GM23338 (cell line): ENCODE measurements at regions not wholly inside any gene's neighbourhood (a gene's known extent, or its start where the extent isn't known, plus 50 kb on each side); places are given as distances from the start of the nearest gene placed in this dataset.

Experiments
- ATAC-seq: fragments of 200-7000 bp; cut with Tn5 transposase; 3 replicates; pipeline ENCODE4 v1.9.1; 2020
- DNase-seq: peaks from one replicate; pipeline ENCODE4 v3.0.0-alpha.2; 2015; ENCODE audit warnings: low spot score
- H2AFZ ChIP-seq: fragments of 200-600 bp; sonication (generic); 2 replicates; pipeline ENCODE4 v1.8.0; 2016; ENCODE audit warnings: antibody characterized with exemption, mild to moderate bottlenecking, moderate library complexity
- H3F3A ChIP-seq: fragments of 200-600 bp; sonication (generic); replicated peaks from 2 replicates; pipeline ENCODE4 v1.8.0; 2017; ENCODE audit warnings: antibody characterized with exemption, mixed run types, low read depth
- H3K27ac ChIP-seq: fragments of 200-600 bp; sonication (generic); 2 replicates; pipeline ENCODE4 v1.6.1; 2016; ENCODE audit warnings: low read depth
- H3K27me3 ChIP-seq: fragments of 200-600 bp; sonication (generic); 2 replicates; pipeline ENCODE4 v1.8.0; 2016; ENCODE audit warnings: mild to moderate bottlenecking, mixed run types, moderate library complexity; ENCODE audit not compliant: insufficient read depth
- H3K36me3 ChIP-seq: fragments of 200-600 bp; sonication (generic); 2 replicates; pipeline ENCODE4 v1.8.0; 2016; ENCODE audit warnings: mild to moderate bottlenecking; ENCODE audit not compliant: insufficient read depth
- H3K4me1 ChIP-seq: fragments of 200-600 bp; sonication (generic); 2 replicates; pipeline ENCODE4 v1.8.0; 2016; ENCODE audit warnings: mild to moderate bottlenecking, moderate library complexity; ENCODE audit not compliant: insufficient read depth
- H3K4me2 ChIP-seq: fragments of 200-600 bp; sonication (generic); 2 replicates; pipeline ENCODE4 v1.7.1; 2017; ENCODE audit warnings: mixed run types
- H3K4me3 ChIP-seq: fragments of 200-600 bp; sonication (generic); 2 replicates; pipeline ENCODE4 v1.6.1; 2016; ENCODE audit warnings: mixed run types
- H3K79me2 ChIP-seq: fragments of 200-600 bp; sonication (generic); replicated peaks from 2 replicates; pipeline ENCODE4 v1.8.0; 2017; ENCODE audit warnings: mild to moderate bottlenecking; ENCODE audit not compliant: insufficient read depth
- H3K9me2 ChIP-seq: fragments of 200-600 bp; sonication (generic); 2 replicates; pipeline ENCODE4 v1.8.0; 2017; ENCODE audit not compliant: insufficient read depth
- H4K20me1 ChIP-seq: fragments of 200-600 bp; sonication (generic); replicated peaks from 2 replicates; pipeline ENCODE4 v1.8.0; 2017; ENCODE audit warnings: mild to moderate bottlenecking; ENCODE audit not compliant: insufficient read depth
- H3K27ac Mint-ChIP-seq: 2 replicates; pipeline ENCODE4 v1.8.0; 2020; ENCODE audit warnings: inconsistent platforms, mild to moderate bottlenecking, moderate library complexity, mixed read lengths
- H3K27me3 Mint-ChIP-seq: 3 replicates; pipeline ENCODE4 v1.8.0; 2022; ENCODE audit warnings: low read depth, mild to moderate bottlenecking, moderate library complexity, mixed read lengths, inconsistent platforms; ENCODE audit not compliant: insufficient read depth, poor library complexity
- H3K36me3 Mint-ChIP-seq: 3 replicates; pipeline ENCODE4 v1.8.0; 2021; ENCODE audit warnings: low read depth, mild to moderate bottlenecking, inconsistent platforms, moderate library complexity, mixed read lengths
- H3K4me1 Mint-ChIP-seq: 3 replicates; pipeline ENCODE4 v1.8.0; 2020; ENCODE audit warnings: mild to moderate bottlenecking, inconsistent platforms, mixed read lengths
- H3K4me3 Mint-ChIP-seq: 3 replicates; pipeline ENCODE4 v1.8.0; 2021; ENCODE audit warnings: moderate library complexity, mild to moderate bottlenecking, inconsistent platforms, mixed read lengths
- H3K9me3 Mint-ChIP-seq: 3 replicates; pipeline ENCODE4 v1.8.0; 2020; ENCODE audit warnings: moderate library complexity, mild to moderate bottlenecking, inconsistent platforms, mixed read lengths
- POLR2AphosphoS5 ChIP-seq: IDR thresholded peaks from 2 replicates; pipeline ENCODE4 v1.6.1; 2016; ENCODE audit warnings: antibody characterized with exemption, low read depth
- STAT1 ChIP-seq: IDR thresholded peaks from one replicate; pipeline ENCODE4 v1.6.1; 2016; ENCODE audit warnings: antibody characterized with exemption; ENCODE audit not compliant: unreplicated experiment
- ZNF114 ChIP-seq: fragments of 250-450 bp; sonication (Bioruptor Pico); IDR thresholded peaks from 2 replicates; pipeline ENCODE4 v1.5.0; 2020; ENCODE audit warnings: mild to moderate bottlenecking, moderate library complexity
- ZNF331 ChIP-seq: fragments of 250-450 bp; sonication (Bioruptor Pico); IDR thresholded peaks from 2 replicates; pipeline ENCODE4 v1.5.0; 2020; ENCODE audit warnings: low read depth, mild to moderate bottlenecking, moderate library complexity
- ZNF462 ChIP-seq: fragments of 250-450 bp; sonication (Bioruptor Pico); IDR thresholded peaks from 2 replicates; pipeline ENCODE4 v1.5.0; 2020; ENCODE audit warnings: mild to moderate bottlenecking, moderate library complexity

DNA sequence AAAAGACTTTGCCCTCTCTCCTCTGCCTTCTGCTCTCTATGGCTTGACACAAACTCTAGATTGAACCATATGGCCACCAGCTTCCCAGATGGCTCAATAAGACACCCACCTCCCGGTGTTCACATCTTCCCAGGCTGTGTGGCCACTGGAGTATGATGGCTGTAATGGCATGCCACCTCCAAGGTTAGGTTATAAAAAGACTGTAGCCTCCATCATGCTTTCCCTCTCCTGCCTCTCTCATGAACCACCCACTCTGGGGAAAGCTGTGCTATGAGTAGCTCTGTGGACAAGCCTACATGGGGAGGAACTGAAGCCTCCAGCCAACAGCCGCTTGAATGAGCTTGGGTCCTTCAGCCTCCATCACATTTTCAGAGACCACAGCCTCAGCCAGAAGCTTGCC, 479.2 kb downstream of the MIAT start:
- Mint-ChIP-seq H3K27ac (no peak overlapping the region), H3K27me3 (peaks cover 4% of the 10 kb centered on the region), H3K9me3 (no peaks in the 10 kb centered on the region; the same call in 1 of the 3 replicates), H3K4me1 (peaks cover 9% of the 10 kb centered on the region), H3K4me3 (no peak overlapping the region), H3K36me3 (peaks cover 2% of the 10 kb centered on the region; the same call in 1 of the 3 replicates)
- Histone ChIP-seq H3K27ac (no peak overlapping the region), H3K27me3 (no peaks in the 10 kb centered on the region), H4K20me1 (no peaks in the 10 kb centered on the region), H3K4me3 (no peak overlapping the region), H3F3A (no peaks in the 10 kb centered on the region), H3K36me3 (no peaks in the 10 kb centered on the region), H2AFZ (no peak overlapping the region), H3K4me1 (no peaks in the 10 kb centered on the region), H3K79me2 (no peaks in the 10 kb centered on the region), H3K4me2 (no peak overlapping the region), H3K9me2 (no peaks in the 10 kb centered on the region)
- DNase-seq (no peak), ATAC-seq (no peak)
- TF ChIP-seq ZNF462 (CRISPR knock-in tag) = no peak

GRCh38 chr22:27137871-27138337, 480.5 kb downstream of the MIAT start:
- no peak overlapping the region for H3K27ac Mint-ChIP-seq
- H3K27ac ChIP-seq = no peak overlapping the region

More at GRCh38 chr22:27137871-27138337, 480.5 kb downstream of the MIAT start:
- Histone ChIP-seq H3K4me3 (no peak overlapping the region), H4K20me1 (no peaks in the 10 kb centered on the region), H3K36me3 (no peaks in the 10 kb centered on the region), H3K9me2 (no peaks in the 10 kb centered on the region), H3K79me2 (no peaks in the 10 kb centered on the region), H2AFZ (0 out of 2 replicates have a peak overlapping the region, but pooled peaks have one; percentile 14), H3K4me1 (no peaks in the 10 kb centered on the region), H3F3A (no peaks in the 10 kb centered on the region), H3K4me2 (no peak overlapping the region), H3K27me3 (no peaks in the 10 kb centered on the region)
- ATAC-seq = peak; percentile 25; the same call in 2 of the 3 replicates
- peaks cover 4% of the 10 kb centered on the region for H3K27me3 Mint-ChIP-seq
- H3K4me1 Mint-ChIP-seq = peaks cover 9% of the 10 kb centered on the region
- TF ChIP-seq POLR2AphosphoS5 = no peak
- TF ChIP-seq STAT1 = no peak
- TF ChIP-seq ZNF114 = no peak
- no peak for TF ChIP-seq ZNF331 (CRISPR knock-in tag)
- TF ChIP-seq ZNF462 (CRISPR knock-in tag) = no peak
- no peak overlapping the region for H3K4me3 Mint-ChIP-seq
- no peaks in the 10 kb centered on the region; the same call in 1 of the 3 replicates for H3K9me3 Mint-ChIP-seq
- H3K36me3 Mint-ChIP-seq = peaks cover 2% of the 10 kb centered on the region; the same call in 1 of the 3 replicates
- DNase-seq = no peak
